Esophagus muscularis mucosa (tissue), 4 donors: ENCODE measurements at regions not wholly inside any gene's neighbourhood (a gene's known extent, or its start where the extent isn't known, plus 50 kb on each side); places are given as distances from the start of the nearest gene placed in this dataset.
A peak's percentile ranks its signal among the peaks of the same experiment; 100 is the strongest.

Experiments
- DNase-seq: peaks from one replicate; pipeline ENCODE4 v3.0.0-alpha.2; 2017; ENCODE audit errors: extremely low spot score
- H3K27ac ChIP-seq, 4 donors: fragments of 200-600 bp; sonication (generic); replicated peaks in 1 of 4; 1 replicate in 3 of 4; 2 replicates in 1 of 4; pipeline ENCODE4 v1.5.1; 2016 to 2019; ENCODE audit warnings: mild to moderate bottlenecking in 1 of 4
- H3K27me3 ChIP-seq, 4 donors: fragments of 200-600 bp; sonication (generic); one replicate each; pipeline versions ENCODE4 v1.5.1 to v1.6.0; 2016 to 2019
- H3K36me3 ChIP-seq, 4 donors: fragments of 200-600 bp; sonication (generic); one replicate each; pipeline ENCODE4 v1.5.1; 2016 to 2019
- H3K4me1 ChIP-seq, 4 donors: fragments of 200-600 bp; sonication (generic); one replicate each; pipeline ENCODE4 v1.5.1; 2016 to 2019
- H3K4me3 ChIP-seq, 4 donors: fragments of 200-600 bp; sonication (generic); 1 replicate in 2 of 4; 2 replicates in 2 of 4; pipeline ENCODE4 v1.5.1; 2016 to 2019; ENCODE audit warnings: mild to moderate bottlenecking in 4 of 4, moderate library complexity in 1 of 4
- H3K9me3 ChIP-seq, 4 donors: fragments of 200-600 bp; sonication (generic); 1 replicate in 3 of 4; 2 replicates in 1 of 4; pipeline ENCODE4 v1.5.1; 2016 to 2019
- CTCF ChIP-seq, 3 experiments: fragments of 200-600 bp in 2 of 3; fragments of 450-650 bp in 1 of 3; sonication (generic) in 2 of 3; IDR thresholded peaks; one replicate each; pipeline ENCODE4 v1.5.1; 2017 to 2019; ENCODE audit warnings: antibody characterized with exemption in 3 of 3, mild to moderate bottlenecking in 2 of 3, moderate library complexity in 1 of 3
- EP300 ChIP-seq: sonication (generic); formaldehyde crosslinking; IDR thresholded peaks from one replicate; pipeline ENCODE4 v1.6.1; 2017; ENCODE audit warnings: antibody characterized with exemption
- POLR2A ChIP-seq: fragments of 450-650 bp; IDR thresholded peaks from one replicate; pipeline ENCODE4 v1.6.1; 2017; ENCODE audit warnings: antibody characterized with exemption, moderate library complexity, mild to moderate bottlenecking, low read depth
- POLR2AphosphoS5 ChIP-seq, 2 donors: sonication (generic); formaldehyde crosslinking; IDR thresholded peaks; one replicate each; pipeline ENCODE4 v1.6.1; 2017; ENCODE audit warnings: antibody characterized with exemption in 2 of 2
- WGBS: methylation state at CpG from one replicate; pipeline ENCODE4 v1.1.5; 2018; 5-methylcytosine and 5-hydroxymethylcytosine counted together
- intact Hi-C: fragments of 100-400 bp; cut with DNase I; formaldehyde crosslinking; loops from one replicate; pipeline ENCODE4 v1.15.1; 2023

DNA sequence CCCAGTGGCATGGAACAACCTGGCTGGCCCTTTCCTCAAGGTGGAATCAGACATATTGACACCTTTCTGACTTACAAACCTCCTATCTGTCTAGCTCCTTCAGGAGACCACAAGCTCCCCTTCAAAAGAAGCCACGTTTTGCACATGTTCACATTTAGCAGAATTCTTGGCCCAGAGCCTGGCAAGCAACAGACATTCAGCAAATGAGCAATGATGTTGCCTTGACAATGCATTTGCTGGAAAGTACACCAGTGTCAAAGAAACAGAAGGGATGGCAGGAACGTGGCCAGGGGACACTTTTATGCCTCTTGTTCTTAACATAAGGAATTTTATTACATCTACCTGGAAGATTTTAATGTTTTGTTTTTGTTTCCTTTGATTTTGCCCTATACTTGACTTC is 85.5 kb upstream of the FGF14 start:
- H3K4me1 ChIP-seq: peaks cover 0 to 24% (median 9%) of the 10 kb centered on the region in 4 donors
- intact Hi-C loops: no loop called here
- no peaks in the 10 kb centered on the region for H3K27me3 ChIP-seq
- H3K9me3 ChIP-seq: no peaks in the 10 kb centered on the region
- no peak for TF ChIP-seq POLR2AphosphoS5 (IDR thresholded peaks at IDR 0.05)
- TF ChIP-seq EP300: no peak
- no peak for TF ChIP-seq CTCF (IDR thresholded peaks at IDR 0.05)
- no peak for TF ChIP-seq POLR2A
- peak overlapping the region in 1 of 4 donors; percentile 44 for H3K27ac ChIP-seq
- H3K4me3 ChIP-seq: no peak overlapping the region
- no peaks in the 10 kb centered on the region for H3K36me3 ChIP-seq
- no peak for DNase-seq
- 11% methylated on average over 2 of the region's 2 CpGs for WGBS

DNA sequence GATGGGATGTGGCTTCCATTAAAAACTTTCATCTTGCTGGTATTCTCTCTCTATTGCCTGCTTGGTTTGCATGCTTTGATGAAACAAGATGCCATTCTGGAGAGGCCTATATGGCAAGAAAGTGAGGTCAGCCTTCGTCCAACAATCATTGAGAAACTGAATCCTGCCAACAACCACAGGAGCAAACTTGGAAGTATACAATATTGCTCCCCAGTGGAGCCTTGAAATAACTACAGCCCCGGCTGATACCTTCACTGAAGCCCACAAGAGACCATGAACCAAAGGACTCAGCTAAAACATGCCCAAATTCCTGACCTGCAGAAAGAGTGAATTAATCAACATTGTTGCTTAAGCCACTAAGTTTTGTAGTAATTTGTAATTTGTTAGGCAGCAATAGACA is 82.5 kb upstream of the FGF14 start:
- intact Hi-C loops: no loop called here
- TF ChIP-seq POLR2AphosphoS5 (IDR thresholded peaks at IDR 0.05): no peak
- no peak for TF ChIP-seq EP300
- TF ChIP-seq CTCF (IDR thresholded peaks at IDR 0.05): peak in 1 of 3 experiments; percentile 16
- no peak for TF ChIP-seq POLR2A
- H3K4me3 ChIP-seq: no peak overlapping the region
- H3K9me3 ChIP-seq: no peaks in the 10 kb centered on the region
- DNase-seq: no peak
- H3K27me3 ChIP-seq: no peaks in the 10 kb centered on the region
- 35% methylated on average over 2 of the region's 2 CpGs for WGBS
- H3K27ac ChIP-seq: no peak overlapping the region
- no peaks in the 10 kb centered on the region for H3K36me3 ChIP-seq
- H3K4me1 ChIP-seq: peaks cover 0 to 24% (median 9%) of the 10 kb centered on the region in 4 donors

GRCh38 chr13:102472650-102473049 is 70.8 kb upstream of the FGF14 start:
- DNase-seq: no peak
- Histone ChIP-seq H3K27me3 (peaks cover 0 to 6% (median 0%) of the 10 kb centered on the region in 4 donors), H3K27ac (no peak overlapping the region), H3K9me3 (no peaks in the 10 kb centered on the region), H3K4me1 (peaks cover 0 to 4% (median 0%) of the 10 kb centered on the region in 4 donors), H3K36me3 (no peaks in the 10 kb centered on the region), H3K4me3 (no peak overlapping the region)
- intact Hi-C loops: no loop called here
- TF ChIP-seq EP300 (no peak), POLR2AphosphoS5 (IDR thresholded peaks at IDR 0.05) (no peak), CTCF (IDR thresholded peaks at IDR 0.05) (no peak), POLR2A (no peak)

DNA sequence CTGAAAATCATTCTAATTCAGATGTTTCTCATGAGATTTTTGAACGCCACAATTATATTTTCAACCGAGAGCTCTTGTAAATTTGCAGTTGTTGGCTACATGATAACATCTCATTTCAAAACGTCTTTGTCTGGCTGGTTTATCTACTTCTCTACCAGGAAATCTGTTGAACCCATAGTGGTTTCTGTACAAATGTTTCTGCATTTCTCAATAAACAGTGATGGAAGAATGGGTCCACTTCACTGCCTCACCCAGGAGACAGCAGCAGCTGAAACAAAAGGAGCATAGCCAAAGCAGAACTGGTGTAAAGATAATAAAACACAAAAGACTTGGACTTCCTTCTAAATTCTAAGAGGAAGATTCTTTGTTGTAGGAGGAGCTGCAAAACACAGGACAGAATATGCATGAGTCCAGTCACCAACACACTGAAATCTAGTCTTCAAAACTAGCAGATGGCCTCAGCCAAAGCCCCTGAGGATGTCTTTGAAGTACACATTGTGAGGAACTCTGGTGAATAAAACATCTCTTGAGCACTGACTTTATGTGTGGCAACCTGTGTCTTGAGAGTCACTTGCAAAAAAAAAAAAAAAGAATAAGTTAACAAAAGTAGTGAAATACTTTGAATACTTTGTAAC is 68.6 kb upstream of the FGF14 start:
- no peak for DNase-seq
- no peak for TF ChIP-seq POLR2AphosphoS5 (IDR thresholded peaks at IDR 0.05)
- TF ChIP-seq POLR2A: no peak
- peaks cover 0 to 6% (median 0%) of the 10 kb centered on the region in 4 donors for H3K27me3 ChIP-seq
- peaks cover 0 to 18% (median 9%) of the 10 kb centered on the region in 4 donors for H3K4me1 ChIP-seq
- H3K36me3 ChIP-seq: no peaks in the 10 kb centered on the region
- WGBS: 59% methylated on average over 3 of the region's 3 CpGs
- H3K27ac ChIP-seq: no peak overlapping the region
- H3K4me3 ChIP-seq: no peak overlapping the region
- no peaks in the 10 kb centered on the region for H3K9me3 ChIP-seq
- intact Hi-C loops: no loop called here

DNA sequence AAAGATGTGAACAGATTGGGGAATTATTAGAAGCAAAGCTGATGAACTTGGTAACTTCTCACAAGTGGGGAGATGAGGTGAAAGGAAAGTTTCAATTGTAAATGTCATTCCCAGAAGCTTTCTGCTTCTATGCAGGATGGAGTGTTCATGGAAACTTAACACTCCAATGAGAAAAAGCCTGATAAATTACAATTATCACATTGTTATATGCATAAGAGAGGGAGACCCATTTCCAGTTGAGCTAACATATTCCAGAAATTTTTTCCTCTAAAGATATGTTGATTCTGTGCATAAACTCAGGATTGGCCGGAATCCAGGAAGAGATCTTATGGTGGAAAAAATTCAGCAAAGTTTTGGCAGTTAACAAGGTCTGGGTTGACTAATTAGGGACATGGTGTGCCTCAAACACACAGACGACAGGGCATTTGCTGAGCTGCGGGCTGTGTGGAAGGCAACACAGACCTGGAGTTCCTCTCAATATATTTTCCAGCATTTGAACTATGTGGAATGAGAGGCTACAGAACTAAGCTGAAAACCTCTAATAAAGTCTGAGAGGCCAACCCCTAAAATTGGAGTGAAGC is 64.9 kb upstream of the FGF14 start:
- DNase-seq: no peak
- H3K27ac ChIP-seq: peak overlapping the region in 2 of 4 donors; percentile 10 to 24
- H3K36me3 ChIP-seq: no peaks in the 10 kb centered on the region
- no peaks in the 10 kb centered on the region for H3K27me3 ChIP-seq
- TF ChIP-seq EP300 (no peak), POLR2AphosphoS5 (IDR thresholded peaks at IDR 0.05) (peak in 1 of 2 donors; percentile 14), CTCF (IDR thresholded peaks at IDR 0.05) (no peak)
- intact Hi-C loops: no loop called here
- H3K4me3 ChIP-seq: no peak overlapping the region
- 46% methylated on average over 3 of the region's 3 CpGs for WGBS
- peaks cover 0 to 18% (median 9%) of the 10 kb centered on the region in 4 donors for H3K4me1 ChIP-seq
- no peaks in the 10 kb centered on the region for H3K9me3 ChIP-seq
